HS-27A (cell line): ENCODE measurements at regions not wholly inside any gene's neighbourhood (a gene's known extent, or its start where the extent isn't known, plus 50 kb on each side); places are given as distances from the start of the nearest gene placed in this dataset.

ENCODE experiments used
- DNase-seq: peaks from one replicate; pipeline ENCODE4 v3.0.0-alpha.2; 2012; ENCODE audit warnings: low read depth, missing footprints

GRCh38 chr6:54991761-54992330, 145.3 kb downstream of the FAM83B start:
- no peak for DNase-seq

GRCh38 chr6:54992789-54993188, 146.2 kb downstream of the FAM83B start:
- DNase-seq, result no peak

DNA sequence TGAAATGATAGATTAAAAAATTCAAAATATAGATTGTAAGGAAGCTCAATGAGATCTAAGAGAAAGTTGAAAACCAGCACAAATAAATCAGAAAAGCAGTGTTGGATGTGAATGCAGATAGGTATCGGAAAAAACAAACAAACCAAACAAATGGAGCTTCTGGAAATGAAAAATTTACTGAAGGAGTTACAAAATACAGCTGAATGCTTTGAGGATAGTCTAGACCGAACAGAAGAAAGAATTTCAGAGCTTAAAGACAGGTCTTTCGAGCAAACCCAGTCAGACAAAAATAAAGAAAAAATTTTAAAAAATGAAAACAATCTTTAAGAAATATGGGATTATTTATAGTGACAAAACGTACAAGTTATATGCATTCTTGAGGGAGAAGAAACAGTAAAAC, 146.7 kb downstream of the FAM83B start:
- DNase-seq, result no peak

DNA sequence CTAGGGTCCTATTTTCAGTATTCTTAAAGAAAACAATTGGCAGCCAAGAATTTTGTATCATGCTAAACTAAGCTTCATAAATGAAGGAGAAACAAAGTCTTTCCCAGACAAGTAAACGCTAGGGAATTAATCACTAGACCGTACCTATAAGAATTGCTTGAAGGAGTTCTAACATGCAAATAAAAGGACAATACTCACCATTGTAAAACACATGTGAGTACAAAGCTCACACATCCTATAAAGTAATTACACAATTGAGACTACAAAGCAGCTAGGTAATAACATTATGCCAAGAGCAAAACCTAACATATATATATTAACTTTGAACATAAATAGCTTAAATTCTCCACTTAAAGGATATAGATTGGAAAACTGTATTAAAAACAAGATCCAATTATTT, 147.4 kb downstream of the FAM83B start:
- no peak for DNase-seq

GRCh38 chr6:54998576-54998975, 152.0 kb downstream of the FAM83B start:
- no peak for DNase-seq

GRCh38 chr6:55003719-55004430, 157.3 kb downstream of the FAM83B start:
- DNase-seq, result no peak

DNA sequence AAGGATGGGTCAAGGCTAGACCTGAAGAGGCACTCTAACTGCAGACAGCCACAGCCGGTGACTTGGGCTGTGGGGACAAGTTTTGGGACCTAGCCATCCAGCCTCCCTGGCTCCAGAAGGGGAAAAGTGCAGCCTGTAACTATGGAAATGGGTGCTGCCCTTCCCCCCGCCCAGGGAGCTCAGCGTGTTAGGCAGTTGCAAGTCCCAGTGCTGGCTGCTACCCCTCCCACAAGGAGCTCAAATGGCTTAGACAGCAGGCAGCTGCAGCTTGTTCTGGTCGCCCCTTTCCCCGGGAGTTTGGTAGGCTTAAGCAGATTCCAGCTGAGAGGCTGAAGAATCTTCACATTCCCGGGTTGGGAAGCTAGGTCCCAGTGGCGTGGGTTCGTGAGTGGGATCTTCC, 162.6 kb downstream of the FAM83B start:
- no peak for DNase-seq

- DNase-seq, result no peak
Measured at GRCh38 chr6:55011034-55011433, 163.3 kb upstream of the HCRTR2 start.

DNA sequence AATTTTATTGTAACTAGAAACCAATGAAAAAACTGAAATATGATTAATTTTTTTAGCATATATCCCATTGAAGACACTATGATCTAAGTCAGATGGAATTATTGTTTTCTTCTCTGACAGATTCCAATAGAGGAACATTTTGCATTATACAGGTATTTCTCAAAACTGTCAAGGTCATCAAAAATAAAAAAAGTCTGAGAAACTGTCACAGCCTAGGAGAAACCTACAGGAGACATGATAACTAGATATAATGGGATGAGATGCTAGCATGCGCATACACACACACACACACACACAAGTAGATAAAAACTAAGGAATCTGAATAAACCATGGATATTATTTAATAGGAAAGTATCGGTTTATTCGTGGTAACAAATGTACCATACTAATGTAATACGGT, 161.9 kb upstream of the HCRTR2 start:
- DNase-seq, result no peak

GRCh38 chr6:55014321-55015088, 159.8 kb upstream of the HCRTR2 start:
- no peak for DNase-seq

DNA sequence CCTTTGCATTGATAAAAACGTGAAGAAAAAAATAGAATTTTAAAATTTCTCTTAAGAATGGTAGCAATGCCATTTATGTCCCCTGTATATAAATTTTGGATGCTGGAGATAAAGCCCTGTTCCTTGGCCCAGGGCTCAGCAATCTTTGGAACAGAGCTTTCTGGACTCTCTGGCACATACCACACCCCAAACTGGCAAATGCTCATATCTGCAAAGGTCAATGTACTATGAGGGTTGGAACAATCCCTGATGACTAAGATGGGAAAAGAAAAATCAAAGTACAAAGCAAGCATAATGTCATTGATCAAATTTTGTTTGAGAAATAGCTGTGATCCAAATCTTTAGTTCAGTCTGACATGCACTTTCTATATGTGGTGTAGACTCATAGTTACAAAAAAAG, 158.1 kb upstream of the HCRTR2 start:
- no peak for DNase-seq

- no peak for DNase-seq
Measured at GRCh38 chr6:55017555-55018300, 156.6 kb upstream of the HCRTR2 start.

DNA sequence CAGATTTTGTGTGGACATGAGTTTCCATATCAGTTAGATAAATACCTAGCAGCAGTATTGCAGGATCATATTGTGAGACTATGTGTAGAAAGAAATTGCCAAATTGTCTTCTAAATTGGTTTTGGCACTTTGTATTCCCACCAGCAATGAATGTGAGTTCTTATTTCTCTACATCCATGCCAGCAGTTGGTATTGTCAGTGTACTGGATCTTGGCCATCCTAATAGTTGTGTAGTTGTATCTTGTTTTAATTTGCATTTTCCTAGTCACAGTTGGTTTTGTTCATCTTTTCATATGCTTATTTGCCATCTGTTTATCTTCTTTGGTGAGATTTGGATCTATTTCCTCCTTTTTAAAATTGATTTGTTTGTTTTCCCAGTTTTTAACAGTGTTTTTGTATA, 154.7 kb upstream of the HCRTR2 start:
- DNase-seq, result no peak

- DNase-seq, result no peak
Measured at GRCh38 chr6:55023230-55023629, 151.1 kb upstream of the HCRTR2 start.

DNA sequence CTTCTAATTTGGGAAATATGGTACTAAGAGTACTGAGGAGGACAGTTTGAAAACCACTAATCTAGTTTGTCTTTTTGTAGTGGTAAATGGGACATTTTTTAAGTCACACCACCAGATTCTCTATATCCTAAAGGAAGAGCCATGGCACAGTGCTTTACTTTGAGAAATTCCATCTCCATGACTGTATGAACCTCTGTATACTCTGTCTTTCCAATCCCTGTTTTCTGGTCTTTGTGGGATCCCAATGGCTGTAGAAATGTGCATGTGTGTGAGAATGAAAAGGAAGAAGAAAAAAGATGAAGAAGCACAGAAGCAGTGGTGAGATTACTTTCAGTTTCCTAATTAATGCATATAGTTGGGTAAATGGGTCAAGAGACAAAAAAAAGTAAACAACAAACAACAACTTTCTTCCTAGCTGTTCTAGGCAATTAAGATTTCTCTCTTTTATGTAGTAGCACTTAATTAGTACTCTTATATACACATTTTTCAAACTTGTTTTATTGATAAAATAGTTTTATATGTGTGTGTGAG, 141.2 kb upstream of the HCRTR2 start:
- DNase-seq, result no peak

DNA sequence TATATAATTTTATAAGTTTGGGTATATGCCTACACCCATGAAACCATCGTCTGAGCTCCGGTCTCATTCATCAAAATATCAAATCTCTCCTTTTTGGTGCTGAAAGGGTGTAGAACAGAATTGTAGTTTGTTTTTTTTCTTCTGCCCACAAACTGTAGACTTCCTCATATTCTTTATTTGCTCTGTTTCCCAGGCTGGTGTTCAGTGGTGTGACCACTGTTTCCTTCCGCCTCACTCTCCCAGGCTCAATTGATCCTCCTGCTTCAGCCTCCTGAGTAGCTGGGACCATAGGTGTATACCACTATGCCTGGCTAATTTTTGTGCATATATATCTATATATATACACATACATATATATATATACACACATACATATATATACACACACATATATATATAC, 139.6 kb upstream of the HCRTR2 start:
- DNase-seq, result no peak

- peak; percentile 19 for DNase-seq
Measured at GRCh38 chr6:55040102-55040848, 134.0 kb upstream of the HCRTR2 start.

DNA sequence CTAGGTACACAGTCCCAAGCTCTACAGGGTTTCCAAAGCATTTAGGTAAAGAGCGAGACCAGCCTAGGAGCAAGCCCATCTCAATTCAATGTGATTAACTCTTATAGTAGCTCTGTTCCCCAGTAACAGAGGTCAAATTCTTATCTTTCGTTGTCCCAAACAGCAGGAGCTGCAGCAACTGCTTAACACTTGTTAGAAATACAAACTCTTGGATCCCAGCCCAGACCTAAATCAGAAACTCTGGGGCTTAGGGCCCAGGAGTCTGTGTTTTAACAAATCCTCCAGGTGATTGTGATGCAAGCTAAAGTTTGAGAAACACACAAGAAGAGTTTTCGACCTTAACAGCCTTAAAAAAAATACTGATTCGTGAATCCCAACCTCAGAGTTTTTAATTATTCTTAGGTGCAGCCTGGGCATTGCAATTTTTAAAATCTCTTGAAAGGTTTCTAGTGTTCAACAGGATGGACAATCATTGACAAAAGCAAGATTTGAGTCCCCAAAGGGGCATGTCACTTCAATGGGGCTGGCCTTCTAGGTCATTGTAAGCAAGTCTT, 127.4 kb upstream of the HCRTR2 start:
- DNase-seq, result no peak

DNA sequence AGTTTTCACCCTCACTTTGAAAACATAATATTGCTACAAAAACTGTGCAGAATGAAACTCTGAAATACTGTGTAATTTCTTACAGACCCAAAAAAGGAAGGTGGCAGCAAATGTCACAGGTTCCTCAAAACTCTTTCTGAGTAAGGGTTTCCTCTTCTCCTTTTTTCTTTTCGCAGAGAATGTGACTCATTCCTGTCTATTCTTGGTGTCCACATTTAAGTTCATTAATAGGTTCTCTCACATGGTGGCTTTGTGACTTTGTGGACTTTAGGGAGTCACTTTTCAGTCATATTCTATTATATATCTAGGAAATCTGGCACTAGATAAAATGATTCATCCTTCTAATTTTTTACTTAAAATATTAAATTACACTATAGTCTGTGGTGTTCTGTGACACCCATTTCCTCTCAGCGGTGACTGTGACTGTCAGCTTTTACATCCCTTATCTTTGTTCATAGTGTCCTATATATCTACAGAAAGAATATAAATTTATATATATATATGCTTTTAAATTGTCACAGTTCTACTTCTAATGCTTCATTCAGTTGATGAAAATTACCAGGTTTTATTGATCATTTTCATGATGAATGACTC, 126.8 kb upstream of the HCRTR2 start:
- DNase-seq, result no peak

- DNase-seq, result no peak
Measured at GRCh38 chr6:55049866-55050265, 124.4 kb upstream of the HCRTR2 start.

GRCh38 chr6:55052846-55053245, 121.5 kb upstream of the HCRTR2 start:
- no peak for DNase-seq
